ENCODE measurements at regions not wholly inside any gene's neighbourhood (a gene's known extent, or its start where the extent isn't known, plus 50 kb on each side); places are given as distances from the start of the nearest gene placed in this dataset.
"Not testable (repeated sequence)": the region's sequence is repeated elsewhere in the genome, so short reads cannot be mapped to it uniquely, and the experiment has no call there.

DNA sequence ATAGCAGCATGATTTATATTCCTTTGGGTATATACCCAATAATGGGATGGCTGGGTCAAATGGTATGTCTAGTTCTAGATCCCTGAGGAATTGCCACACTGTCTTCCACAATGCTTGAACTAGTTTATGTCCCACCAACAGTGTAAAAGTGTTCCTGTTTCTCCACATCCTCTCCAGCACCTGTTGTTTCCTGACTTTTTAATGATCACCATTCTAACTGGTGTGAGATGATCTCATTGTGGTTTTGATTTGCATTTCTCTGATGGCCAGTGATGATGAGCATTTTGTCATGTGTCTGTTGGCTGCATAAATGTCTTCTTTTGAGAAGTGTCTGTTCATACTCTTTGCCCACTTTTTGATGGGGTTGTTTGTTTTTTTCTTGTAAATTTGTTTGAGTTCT, 54.0 kb upstream of the GPR89A start:
- not testable (repeated sequence) for DNase-seq

DNA sequence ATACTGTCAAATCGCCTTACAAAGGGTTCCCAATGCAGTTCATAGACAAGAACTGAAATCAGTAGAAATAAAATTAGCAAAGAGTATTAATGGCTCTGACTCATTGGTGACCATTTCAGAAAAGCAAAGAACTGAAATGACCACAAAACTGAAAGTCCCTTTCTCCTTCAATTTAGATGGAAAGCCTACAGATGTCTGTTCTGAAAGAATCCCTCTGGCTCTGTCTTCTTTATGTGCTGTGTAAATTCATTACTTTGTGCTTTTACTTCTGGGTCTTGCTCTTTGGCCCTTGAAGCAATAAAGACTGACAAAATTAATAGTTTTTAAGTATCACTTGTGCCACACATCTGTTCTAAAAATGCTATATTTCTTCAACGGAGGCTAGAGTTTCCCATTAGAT, 62.7 kb upstream of the GPR89A start:
- DNase-seq = no peak

DNA sequence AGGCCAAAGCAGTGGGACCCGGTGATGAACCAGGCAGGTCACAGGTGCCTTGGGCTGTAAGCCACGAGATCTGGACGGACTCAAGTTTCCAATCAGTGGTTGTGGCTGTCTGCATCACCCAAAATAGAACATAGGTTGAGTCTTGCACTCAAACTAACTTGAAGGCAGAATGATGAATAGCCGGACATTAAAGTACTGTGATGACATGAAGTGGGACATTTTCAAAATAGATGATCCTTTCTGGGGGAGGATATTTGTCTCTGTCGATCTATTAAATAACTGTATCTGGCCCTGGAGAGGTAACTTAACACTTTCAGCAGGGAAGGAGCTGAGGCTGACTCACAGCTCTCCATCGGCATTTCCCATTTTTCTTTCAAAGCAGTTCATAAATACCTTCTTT, 66.1 kb upstream of the GPR89A start:
- not testable (repeated sequence) for DNase-seq

DNA sequence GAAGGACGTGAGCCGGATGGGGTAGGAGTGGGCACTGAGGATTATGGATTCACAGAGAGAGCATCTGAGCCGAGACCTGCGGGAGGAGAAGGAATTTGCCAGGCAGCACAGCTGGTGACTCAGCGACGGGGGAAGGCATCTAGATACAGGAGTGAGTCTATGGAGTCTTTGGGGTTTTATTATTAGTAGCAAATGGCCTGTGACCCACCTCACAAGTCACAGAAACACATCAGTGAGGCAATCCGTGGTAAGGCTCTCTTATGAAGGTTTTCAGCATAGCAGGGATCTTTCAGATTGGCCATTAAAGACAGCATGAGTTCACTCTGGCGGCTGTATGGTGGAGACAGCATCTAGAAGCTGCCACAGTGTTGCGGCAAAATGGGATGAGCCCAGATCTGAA, 66.5 kb upstream of the GPR89A start:
- DNase-seq = not testable (repeated sequence)

GRCh38 chr1:145538118-145538882, 69.5 kb upstream of the GPR89A start:
- not testable (repeated sequence) for DNase-seq

DNA sequence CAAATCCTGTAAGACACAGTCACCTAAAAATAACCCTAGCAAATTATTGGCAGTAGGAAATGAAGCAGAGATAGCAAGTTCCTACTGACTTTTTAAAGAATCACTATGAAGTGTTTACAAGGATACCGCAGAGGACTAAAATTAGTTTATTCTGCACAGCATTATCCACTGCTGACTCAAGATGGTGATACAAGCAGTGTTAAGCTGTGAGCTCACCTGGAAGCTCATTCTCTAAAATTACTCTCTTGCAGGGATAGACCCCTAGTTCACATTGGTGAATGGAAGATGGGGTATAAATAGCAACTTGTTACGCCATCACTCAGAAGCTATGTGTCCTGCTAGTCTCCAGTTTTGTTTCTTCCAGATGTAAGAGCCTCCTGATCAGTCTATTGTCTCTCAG, 70.8 kb upstream of the GPR89A start:
- not testable (repeated sequence) for DNase-seq

GRCh38 chr1:145535461-145535860, 72.3 kb upstream of the GPR89A start:
- DNase-seq = not testable (repeated sequence)

DNA sequence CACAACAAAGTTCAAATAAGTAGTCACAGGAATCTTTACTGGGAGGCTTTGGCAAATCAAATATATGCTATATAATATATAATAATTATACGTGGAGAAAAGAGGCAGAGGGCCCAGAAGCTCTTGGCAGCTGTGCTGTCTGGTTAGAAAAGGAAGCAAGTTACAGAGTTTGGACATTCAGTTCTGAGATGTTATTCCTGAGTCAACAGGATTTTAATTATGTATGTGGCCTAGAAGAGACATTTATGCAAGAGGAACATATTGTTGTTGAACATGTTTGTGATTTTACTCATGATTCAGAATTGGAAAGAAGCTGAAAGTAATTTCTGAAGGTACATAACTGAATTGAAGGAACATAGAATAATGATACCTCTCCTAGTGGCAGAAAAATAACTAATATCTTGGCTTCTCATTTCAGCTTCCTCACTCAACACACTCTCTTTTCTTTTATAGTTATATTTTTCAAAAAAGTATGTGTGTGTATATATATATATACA, 79.7 kb upstream of the GPR89A start:
- not testable (repeated sequence) for DNase-seq

DNA sequence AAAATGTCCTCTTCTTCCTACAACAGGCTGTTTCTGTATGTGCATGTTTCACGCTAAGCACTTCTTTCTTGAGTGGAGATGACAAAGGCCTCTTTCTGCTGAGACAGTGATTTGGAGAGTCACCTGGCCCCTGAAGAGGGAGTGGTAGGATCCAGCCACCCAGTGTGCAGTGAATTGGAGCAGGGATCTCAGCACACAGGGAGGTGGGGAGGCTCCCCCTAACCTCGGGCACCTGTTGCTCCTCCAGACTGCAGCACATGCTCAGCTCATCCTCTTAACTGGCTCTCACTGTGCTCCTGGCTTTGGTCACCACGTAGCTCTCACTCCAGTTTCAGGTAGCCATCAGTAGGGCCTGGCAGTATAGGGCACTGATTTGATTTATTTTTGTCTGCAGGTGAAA, 87.6 kb upstream of the GPR89A start:
- peak; percentile 81 for DNase-seq

DNA sequence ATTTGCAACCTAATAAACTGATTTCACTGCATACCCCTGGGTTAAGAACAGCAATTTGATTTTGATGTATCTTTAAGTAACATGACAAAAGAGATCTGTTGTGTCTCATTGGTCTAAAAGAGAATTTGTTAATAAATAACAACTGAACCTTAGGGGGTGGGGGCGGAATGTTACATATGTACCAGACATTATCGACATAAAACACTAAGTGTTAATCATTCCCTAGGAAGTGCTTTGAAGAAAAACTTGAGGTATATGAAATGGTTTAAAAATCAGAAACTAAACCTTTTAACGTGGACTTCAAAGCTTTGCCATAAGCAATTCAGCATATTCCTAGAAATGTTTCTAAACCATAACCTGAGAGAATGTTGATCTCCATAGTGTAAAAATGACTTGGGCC, 88.5 kb upstream of the GPR89A start:
- not testable (repeated sequence) for DNase-seq

DNA sequence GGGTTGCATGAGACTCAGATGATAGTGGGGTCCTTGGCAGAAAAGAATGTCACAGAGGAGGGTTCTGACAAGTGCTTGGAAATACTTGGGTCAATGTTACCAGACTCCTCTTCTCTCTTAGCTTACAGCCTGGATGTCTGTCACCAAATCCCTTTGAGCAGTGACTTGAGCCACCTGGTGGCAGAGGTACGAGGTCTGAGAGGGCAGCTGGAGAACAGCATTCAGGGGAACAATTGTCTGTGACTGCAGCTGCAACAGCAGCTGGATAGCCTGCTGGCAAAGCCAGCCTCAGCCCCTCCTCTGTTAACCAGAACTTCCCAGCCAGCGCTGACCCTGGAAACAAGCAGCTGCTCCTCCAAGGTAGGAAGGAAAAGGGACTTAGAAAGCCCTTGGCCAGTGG, 87.6 kb upstream of the NBPF20 start:
- DNase-seq = peak; percentile 18

DNA sequence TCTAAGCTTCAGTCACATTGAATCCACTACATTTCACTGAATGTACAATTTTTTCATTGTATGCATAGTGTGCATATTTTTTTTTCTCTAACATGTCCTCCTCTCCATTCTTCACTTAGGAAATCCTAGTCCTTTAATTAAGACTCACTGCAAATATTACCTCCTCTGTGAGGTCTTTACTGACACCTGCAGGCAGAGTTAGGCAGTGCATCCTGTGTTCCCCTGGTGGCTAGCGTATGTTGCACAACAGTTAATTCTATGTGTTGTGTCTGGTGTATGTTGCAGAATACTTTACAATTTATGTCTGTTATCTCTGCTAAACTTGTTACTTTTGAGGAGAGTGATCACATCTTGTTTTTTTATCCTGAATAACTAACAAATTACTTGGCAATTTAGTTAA, 82.7 kb upstream of the NBPF20 start:
- not testable (repeated sequence) for DNase-seq

GRCh38 chr1:145505663-145506647, 80.6 kb upstream of the NBPF20 start:
- not testable (repeated sequence) for DNase-seq

DNA sequence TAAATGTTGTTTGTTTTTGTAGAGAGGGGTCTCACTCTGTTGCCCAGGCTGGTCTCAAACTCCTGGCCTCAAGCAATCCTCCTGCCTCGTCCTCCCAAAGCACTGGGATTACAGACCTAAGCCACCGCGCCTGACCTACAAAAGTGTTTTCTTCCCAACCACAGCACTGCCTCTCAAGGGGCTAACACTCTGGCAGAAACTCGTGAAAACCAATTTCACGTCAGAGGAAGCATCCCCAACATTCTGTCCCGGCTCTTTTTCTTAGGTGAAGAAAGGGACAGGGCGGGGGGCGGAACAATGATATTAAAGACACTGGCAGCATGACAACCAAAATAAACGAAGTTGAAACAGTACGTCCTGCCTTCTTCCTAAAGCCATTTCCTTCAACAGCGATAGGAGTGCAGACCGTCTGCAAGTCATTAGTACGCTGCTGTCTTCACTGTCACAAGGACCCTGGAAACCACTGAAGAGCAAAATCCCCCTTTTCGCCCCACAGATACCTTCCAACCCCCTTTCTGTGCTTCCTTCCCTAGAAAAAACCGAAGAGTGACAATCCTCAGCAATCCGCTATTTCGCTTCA, 79.5 kb upstream of the NBPF20 start:
- DNase-seq = not testable (repeated sequence)

- DNase-seq = not testable (repeated sequence)
Measured at GRCh38 chr1:145504310-145504709, 78.9 kb upstream of the NBPF20 start.

GRCh38 chr1:145500251-145500650, 74.8 kb upstream of the NBPF20 start:
- not testable (repeated sequence) for DNase-seq

- DNase-seq = not testable (repeated sequence)
Measured at GRCh38 chr1:145495077-145495871, 69.9 kb upstream of the NBPF20 start.

DNA sequence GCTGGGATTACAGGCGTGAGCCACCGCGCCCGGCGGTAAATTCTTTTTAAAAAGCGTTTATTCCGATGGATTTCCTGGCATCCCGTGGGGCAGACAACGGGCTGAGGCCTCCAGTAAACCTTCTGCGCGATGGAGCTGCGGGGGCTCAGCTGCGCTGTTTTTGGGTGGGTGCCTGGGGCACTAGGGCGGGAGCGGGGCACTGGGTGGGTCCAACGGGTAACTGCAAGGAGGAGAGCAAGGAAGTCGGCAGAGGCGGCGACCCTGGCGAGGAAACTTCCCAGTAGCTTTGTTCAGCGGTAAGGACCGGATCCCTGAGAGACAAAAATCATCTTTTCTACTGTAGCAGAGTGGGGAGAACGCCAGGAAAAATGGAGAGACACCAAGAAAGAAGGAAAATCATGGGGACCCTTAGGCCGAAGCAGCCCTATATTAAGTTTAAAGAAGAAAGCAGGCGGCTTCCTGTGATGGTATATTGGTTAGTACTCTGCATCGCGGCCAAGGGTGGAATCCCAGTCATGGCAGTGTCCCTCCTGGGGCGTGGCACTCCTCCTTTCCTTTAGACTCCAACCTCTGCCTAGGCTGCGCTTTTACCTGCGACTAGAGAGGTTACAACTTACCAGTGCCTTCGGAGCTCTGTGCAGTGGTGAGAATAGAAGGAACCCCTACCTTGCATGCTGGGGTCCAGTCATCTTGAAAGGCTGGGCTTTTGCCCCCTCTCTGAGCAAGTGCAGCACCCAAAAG, 63.0 kb upstream of the NBPF20 start:
- DNase-seq = not testable (repeated sequence)

DNA sequence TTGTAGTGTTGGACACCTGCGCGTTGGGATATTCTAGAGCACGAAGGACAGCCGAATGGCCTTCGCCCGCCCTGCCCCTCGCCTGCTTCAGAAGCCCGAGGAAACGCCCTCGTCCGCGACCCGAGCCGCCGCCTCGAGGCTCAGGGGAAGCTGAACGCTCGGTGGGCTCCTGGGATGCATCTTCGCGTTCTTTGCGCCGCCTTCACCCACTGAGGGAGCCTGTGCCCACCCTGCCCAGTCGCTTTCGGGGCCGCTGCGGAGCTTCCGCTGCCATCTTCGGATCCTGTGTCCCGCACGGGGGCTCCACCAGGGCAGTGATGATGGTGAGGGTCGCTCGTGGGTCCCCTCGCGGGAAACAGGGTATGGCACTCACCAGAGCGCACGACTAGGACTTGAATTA, 61.8 kb upstream of the NBPF20 start:
- DNase-seq = not testable (repeated sequence)

GRCh38 chr1:145484257-145484656, 58.9 kb upstream of the NBPF20 start:
- not testable (repeated sequence) for DNase-seq

GRCh38 chr1:145482214-145482860, 56.9 kb upstream of the NBPF20 start:
- DNase-seq = not testable (repeated sequence)

All from NCI-H187 treated with DMSO at 0.1 percent for 48 hours (cell line).